K562 (cell line): ENCODE measurements at regions not wholly inside any gene's neighbourhood (a gene's known extent, or its start where the extent isn't known, plus 50 kb on each side); places are given as distances from the start of the nearest gene placed in this dataset.

ENCODE experiments used
- CTCF ChIP-seq, 3 experiments: IDR thresholded peaks in 2 of 3; conservative IDR thresholded peaks in 1 of 3; 2 replicates each; pipeline ENCODE4 v1.5.1; 2011 to 2012; ENCODE audit warnings: low read length in 3 of 3, mild to moderate bottlenecking in 3 of 3, control low read depth in 2 of 3, improper control_type of control experiment in 1 of 3, inconsistent platforms in 1 of 3, low read depth in 1 of 3, mixed read lengths in 1 of 3, moderate library complexity in 1 of 3; ENCODE audit not compliant: insufficient read depth in 2 of 3
- ID3 ChIP-seq, 2 experiments: fragments of 250-450 bp in 1 of 2; fragments of 450-650 bp in 1 of 2; sonication (Bioruptor Pico) in 1 of 2; IDR thresholded peaks; 2 replicates each; pipeline versions ENCODE4 v1.6.1 to v1.8.0; 2016 to 2021; ENCODE audit warnings: mild to moderate bottlenecking in 2 of 2, moderate library complexity in 2 of 2, missing compliant biosample characterization in 1 of 2, missing genetic modification characterization in 1 of 2
- MXI1 ChIP-seq: IDR thresholded peaks from 2 replicates; pipeline ENCODE4 v1.6.1; 2011; ENCODE audit warnings: low read depth, mild to moderate bottlenecking, improper control_type of control experiment, low read length
- ZNF232 ChIP-seq: sonication (generic); formaldehyde crosslinking; IDR thresholded peaks from 2 replicates; pipeline ENCODE4 v1.8.0; 2022; ENCODE audit warnings: mild to moderate bottlenecking, missing genetic modification reagents

- TF ChIP-seq ID3 (CRISPR knock-in tag; IDR thresholded peaks at IDR 0.05): no peak
- no peak for TF ChIP-seq ID3 (tag; IDR thresholded peaks at IDR 0.05)
- no peak for TF ChIP-seq CTCF (IDR thresholded peaks at IDR 0.05 in 2 of 3, conservative IDR thresholded peaks at IDR 0.05 in 1 of 3; ENCODE audit: insufficient read depth in 2 of 3, low read depth in 1 of 3, low read length in 3 of 3)
- no peak for TF ChIP-seq MXI1
- TF ChIP-seq ZNF232 (CRISPR knock-in tag): no peak
These were observed 781.6 kb upstream of the PHF14 start for GRCh38 chr7:10192074-10192473.
